ENCODE measurements at regions not wholly inside any gene's neighbourhood (a gene's known extent, or its start where the extent isn't known, plus 50 kb on each side); places are given as distances from the start of the nearest gene placed in this dataset.

DNA sequence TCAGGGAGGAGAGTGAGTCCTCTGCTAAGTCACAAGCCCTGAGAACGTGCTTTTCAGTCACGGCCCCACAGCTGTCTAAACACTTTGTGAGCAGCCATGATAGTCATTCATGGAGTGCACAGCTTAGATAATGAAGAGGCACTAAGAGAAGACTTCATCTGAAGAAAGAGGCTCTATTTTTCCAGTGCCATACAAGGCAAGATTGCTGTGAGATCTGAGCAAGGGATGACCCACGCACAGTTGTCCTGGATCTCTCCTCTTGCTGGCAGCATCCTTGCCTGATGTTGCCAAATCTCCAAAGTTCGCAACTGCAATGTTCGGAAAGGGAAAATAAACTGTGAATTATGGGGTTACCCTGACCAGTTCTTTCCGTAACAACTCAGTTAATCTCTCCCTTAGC lies 418.7 kb downstream of the MEIS1 start:
- TF ChIP-seq POLR2AphosphoS5 (IDR thresholded peaks at IDR 0.05) (peak in 1 of 2 donors; percentile 68), POLR2A (IDR thresholded peaks at IDR 0.05; ENCODE audit: low read depth) (no peak), EP300 (IDR thresholded peaks at IDR 0.05) (no peak)
- TF ChIP-seq, protein P1, sequence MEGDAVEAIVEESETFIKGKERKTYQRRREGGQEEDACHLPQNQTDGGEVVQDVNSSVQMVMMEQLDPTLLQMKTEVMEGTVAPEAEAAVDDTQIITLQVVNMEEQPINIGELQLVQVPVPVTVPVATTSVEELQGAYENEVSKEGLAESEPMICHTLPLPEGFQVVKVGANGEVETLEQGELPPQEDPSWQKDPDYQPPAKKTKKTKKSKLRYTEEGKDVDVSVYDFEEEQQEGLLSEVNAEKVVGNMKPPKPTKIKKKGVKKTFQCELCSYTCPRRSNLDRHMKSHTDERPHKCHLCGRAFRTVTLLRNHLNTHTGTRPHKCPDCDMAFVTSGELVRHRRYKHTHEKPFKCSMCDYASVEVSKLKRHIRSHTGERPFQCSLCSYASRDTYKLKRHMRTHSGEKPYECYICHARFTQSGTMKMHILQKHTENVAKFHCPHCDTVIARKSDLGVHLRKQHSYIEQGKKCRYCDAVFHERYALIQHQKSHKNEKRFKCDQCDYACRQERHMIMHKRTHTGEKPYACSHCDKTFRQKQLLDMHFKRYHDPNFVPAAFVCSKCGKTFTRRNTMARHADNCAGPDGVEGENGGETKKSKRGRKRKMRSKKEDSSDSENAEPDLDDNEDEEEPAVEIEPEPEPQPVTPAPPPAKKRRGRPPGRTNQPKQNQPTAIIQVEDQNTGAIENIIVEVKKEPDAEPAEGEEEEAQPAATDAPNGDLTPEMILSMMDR (IDR thresholded peaks at IDR 0.05): no peak

Measured in esophagus muscularis mucosa (tissue), 4 donors.